RWPE2 (cell line): ENCODE measurements at regions not wholly inside any gene's neighbourhood (a gene's known extent, or its start where the extent isn't known, plus 50 kb on each side); places are given as distances from the start of the nearest gene placed in this dataset.
A peak's percentile ranks its signal among the peaks of the same experiment; 100 is the strongest.

ENCODE experiments used
- ATAC-seq: fragments of 200-7000 bp; cut with Tn5 transposase; 3 replicates; pipeline ENCODE4 v1.9.1; 2021; ENCODE audit warnings: low read depth
- DNase-seq: peaks from one replicate; pipeline ENCODE4 v3.0.0-alpha.2; 2020; ENCODE audit warnings: low spot score
- H3K27ac ChIP-seq: fragments of 450-650 bp; 2 replicates; pipeline ENCODE4 v1.5.1; 2017; ENCODE audit warnings: mild to moderate bottlenecking; ENCODE audit not compliant: poor library complexity, severe bottlenecking
- H3K27me3 ChIP-seq: fragments of 250-450 bp; sonication (Bioruptor Pico); 2 replicates; pipeline ENCODE4 v1.5.1; 2021; ENCODE audit warnings: mild to moderate bottlenecking, moderate library complexity; ENCODE audit not compliant: insufficient read depth, poor library complexity, severe bottlenecking
- H3K36me3 ChIP-seq: fragments of 250-450 bp; sonication (Bioruptor Pico); 2 replicates; pipeline ENCODE4 v1.5.1; 2020; ENCODE audit warnings: low read depth, mild to moderate bottlenecking, moderate library complexity
- H3K4me1 ChIP-seq: fragments of 250-450 bp; sonication (Bioruptor Pico); 2 replicates; pipeline ENCODE4 v1.5.1; 2021; ENCODE audit warnings: mild to moderate bottlenecking, moderate library complexity; ENCODE audit not compliant: insufficient read depth, poor library complexity, severe bottlenecking
- H3K4me3 ChIP-seq: fragments of 250-450 bp; sonication (Bioruptor Pico); 2 replicates; pipeline ENCODE4 v1.5.1; 2021; ENCODE audit warnings: mild to moderate bottlenecking, moderate library complexity; ENCODE audit not compliant: severe bottlenecking
- H3K9me3 ChIP-seq: fragments of 250-450 bp; sonication (Bioruptor Pico); 2 replicates; pipeline ENCODE4 v1.5.1; 2021; ENCODE audit warnings: mild to moderate bottlenecking, moderate library complexity; ENCODE audit not compliant: severe bottlenecking
- TF ChIP-seq, protein P1 (sequence below): fragments of 450-650 bp; IDR thresholded peaks from one replicate; pipeline ENCODE4 v1.5.1; 2017; ENCODE audit warnings: mild to moderate bottlenecking, moderate library complexity; ENCODE audit not compliant: poor library complexity, severe bottlenecking

DNA sequence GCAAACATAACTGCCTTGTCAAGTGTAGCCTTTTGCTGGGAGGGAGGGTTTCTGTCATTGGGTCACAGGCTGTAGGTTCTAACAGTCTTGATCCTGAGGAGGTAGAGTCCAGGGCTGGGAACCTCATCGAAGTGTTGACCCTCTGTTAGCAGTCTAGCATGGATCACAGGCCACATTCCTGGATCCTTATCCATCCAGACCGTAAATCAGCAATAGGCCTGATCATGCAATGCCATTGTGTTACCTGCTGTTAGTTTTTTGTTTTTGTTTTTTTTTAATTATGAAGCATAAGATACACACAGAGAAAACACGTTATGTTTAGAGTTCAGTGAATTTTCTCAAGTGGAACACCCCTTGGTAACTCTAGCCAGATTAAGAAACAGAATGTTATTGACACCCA, 282.0 kb upstream of the TPM1 start:
- no peaks in the 10 kb centered on the region for H3K27me3 ChIP-seq
- H3K4me1 ChIP-seq: peaks cover 23% of the 10 kb centered on the region
- no peak overlapping the region for H3K4me3 ChIP-seq
- TF ChIP-seq, protein P1, sequence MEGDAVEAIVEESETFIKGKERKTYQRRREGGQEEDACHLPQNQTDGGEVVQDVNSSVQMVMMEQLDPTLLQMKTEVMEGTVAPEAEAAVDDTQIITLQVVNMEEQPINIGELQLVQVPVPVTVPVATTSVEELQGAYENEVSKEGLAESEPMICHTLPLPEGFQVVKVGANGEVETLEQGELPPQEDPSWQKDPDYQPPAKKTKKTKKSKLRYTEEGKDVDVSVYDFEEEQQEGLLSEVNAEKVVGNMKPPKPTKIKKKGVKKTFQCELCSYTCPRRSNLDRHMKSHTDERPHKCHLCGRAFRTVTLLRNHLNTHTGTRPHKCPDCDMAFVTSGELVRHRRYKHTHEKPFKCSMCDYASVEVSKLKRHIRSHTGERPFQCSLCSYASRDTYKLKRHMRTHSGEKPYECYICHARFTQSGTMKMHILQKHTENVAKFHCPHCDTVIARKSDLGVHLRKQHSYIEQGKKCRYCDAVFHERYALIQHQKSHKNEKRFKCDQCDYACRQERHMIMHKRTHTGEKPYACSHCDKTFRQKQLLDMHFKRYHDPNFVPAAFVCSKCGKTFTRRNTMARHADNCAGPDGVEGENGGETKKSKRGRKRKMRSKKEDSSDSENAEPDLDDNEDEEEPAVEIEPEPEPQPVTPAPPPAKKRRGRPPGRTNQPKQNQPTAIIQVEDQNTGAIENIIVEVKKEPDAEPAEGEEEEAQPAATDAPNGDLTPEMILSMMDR: no peak
- DNase-seq (no peak), ATAC-seq (no peak)
- no peak overlapping the region for H3K27ac ChIP-seq
- H3K36me3 ChIP-seq: no peaks in the 10 kb centered on the region
- H3K9me3 ChIP-seq: no peaks in the 10 kb centered on the region

DNA sequence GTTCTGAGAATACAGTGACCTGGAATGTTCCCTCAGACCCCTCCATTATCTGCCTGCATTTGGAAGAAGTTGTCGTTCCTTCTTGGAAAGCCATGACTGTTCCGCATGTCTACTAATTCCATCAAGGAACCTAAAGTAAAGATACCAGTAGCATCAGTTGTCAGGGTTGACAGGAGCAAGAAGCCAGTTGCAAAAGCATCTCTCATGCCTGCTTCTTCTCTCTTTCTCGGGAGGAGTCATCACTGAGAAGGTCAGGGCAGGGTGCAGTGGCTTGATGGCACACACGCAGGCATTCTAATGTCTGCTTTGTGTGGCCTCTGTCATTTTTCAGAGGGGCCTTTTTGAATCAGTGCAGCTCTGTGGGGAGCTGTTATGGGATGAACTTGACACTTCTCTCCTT, 276.6 kb upstream of the TPM1 start:
- Histone ChIP-seq H3K27me3 (no peaks in the 10 kb centered on the region), H3K9me3 (no peaks in the 10 kb centered on the region), H3K27ac (no peak overlapping the region), H3K4me3 (no peak overlapping the region), H3K4me1 (peaks cover 24% of the 10 kb centered on the region), H3K36me3 (no peaks in the 10 kb centered on the region)
- TF ChIP-seq, protein P1: no peak
- ATAC-seq (no peak), DNase-seq (no peak)

DNA sequence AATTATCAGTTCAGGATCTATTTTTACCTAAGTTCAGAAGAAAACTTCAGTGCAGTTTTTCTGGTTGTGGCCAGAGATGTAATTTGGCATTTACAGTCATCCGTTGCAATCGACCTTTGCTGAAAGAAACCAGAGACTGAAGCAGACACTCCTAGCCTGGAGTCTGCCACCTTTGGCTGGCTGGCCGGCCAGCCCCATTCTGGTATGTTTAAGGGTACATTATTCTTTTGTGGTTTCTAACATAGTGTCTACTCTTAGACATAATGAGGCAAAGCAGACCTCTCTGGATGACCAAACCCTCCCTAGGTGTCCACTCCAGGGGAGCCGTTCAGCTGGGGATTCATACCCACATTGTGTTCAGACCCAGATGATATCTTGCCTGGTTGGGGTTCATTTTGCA, 275.9 kb upstream of the TPM1 start:
- Histone ChIP-seq H3K27ac (no peak overlapping the region), H3K4me1 (peaks cover 28% of the 10 kb centered on the region), H3K9me3 (no peaks in the 10 kb centered on the region), H3K27me3 (no peaks in the 10 kb centered on the region), H3K4me3 (no peak overlapping the region), H3K36me3 (no peaks in the 10 kb centered on the region)
- TF ChIP-seq, protein P1: no peak
- ATAC-seq (no peak), DNase-seq (no peak)

DNA sequence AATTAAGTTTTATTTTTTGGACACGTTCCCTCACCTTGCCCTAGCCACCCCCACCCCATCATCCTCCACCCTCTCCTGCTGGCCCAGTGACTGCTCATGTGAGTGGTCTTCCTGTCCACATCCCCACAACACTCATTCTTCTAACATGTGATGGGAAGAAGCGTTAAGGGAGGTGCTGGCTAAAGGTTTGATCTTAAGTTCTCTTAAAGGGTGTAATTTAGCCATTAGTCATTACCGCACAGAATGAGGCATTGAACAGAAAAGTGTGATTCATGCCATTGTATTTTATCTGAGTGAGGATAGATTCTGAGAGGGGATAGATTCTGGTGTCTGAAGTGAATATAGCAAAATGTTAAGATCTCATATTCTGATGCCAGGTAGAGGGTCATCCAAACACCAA, 272.9 kb upstream of the TPM1 start:
- Histone ChIP-seq H3K27me3 (no peaks in the 10 kb centered on the region), H3K9me3 (no peaks in the 10 kb centered on the region), H3K4me3 (no peak overlapping the region), H3K4me1 (peaks cover 28% of the 10 kb centered on the region), H3K36me3 (no peaks in the 10 kb centered on the region), H3K27ac (peak overlapping the region; percentile 76)
- TF ChIP-seq, protein P1: no peak
- no peak for DNase-seq
- peak; percentile 92 for ATAC-seq

DNA sequence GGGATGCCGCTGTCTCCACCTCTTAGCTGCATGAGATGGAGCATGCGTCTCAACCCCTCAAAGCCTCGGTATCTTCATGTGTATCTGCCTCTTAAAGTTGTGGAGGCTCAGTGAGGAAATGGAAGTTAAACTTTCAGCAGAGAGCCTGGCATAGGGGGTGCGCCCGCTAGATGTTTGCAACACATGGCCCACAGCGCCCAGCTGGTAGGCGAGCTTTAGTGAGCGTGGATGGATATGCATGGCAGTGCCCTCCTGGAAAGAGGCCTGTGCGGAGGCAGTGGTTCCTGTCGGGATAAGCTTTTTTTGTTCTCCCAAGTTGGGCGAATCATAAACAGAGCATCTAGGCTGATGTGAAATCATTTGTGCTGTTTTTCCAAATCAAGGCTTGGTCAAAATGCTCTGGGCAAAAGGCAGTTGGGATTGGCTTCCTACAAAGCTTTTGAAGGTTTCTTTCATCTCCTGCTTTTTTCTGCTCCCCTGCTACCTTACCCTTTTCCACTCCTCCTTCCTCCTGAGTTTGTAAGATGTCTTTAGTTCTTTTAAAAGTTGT, 272.4 kb upstream of the TPM1 start:
- Histone ChIP-seq H3K36me3 (no peaks in the 10 kb centered on the region), H3K27ac (peak overlapping the region; percentile 76), H3K4me3 (no peak overlapping the region), H3K4me1 (peaks cover 28% of the 10 kb centered on the region), H3K27me3 (no peaks in the 10 kb centered on the region), H3K9me3 (no peaks in the 10 kb centered on the region)
- DNase-seq (no peak), ATAC-seq (peak; percentile 7)
- TF ChIP-seq, protein P1: no peak
